Fibroblast of the conjunctiva (primary cell): ENCODE measurements at regions not wholly inside any gene's neighbourhood (a gene's known extent, or its start where the extent isn't known, plus 50 kb on each side); places are given as distances from the start of the nearest gene placed in this dataset.

Experiments
- DNase-seq: peaks from one replicate; pipeline ENCODE4 v3.0.0-alpha.2; 2010; ENCODE audit warnings: low read depth

DNA sequence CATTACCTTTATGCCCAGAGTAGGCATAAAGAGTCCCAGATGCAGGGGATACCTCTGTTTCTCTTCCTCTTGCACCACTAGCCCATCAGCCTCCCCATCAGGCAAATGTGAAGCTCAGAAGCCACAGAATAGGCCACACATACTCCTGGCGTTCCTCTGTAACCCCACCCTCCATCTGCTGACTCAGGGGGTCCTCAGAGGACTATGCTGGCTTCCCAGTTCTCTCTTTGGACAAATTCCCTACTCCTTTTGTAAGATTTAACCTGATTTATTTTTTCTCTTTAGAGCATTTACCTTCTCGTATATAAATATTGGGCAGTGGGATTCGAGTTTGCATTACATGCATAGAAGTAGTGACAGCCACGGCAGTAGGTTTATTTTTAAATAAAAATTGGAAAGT lies 262.3 kb upstream of the CADM1 start:
- DNase-seq = no peak

DNA sequence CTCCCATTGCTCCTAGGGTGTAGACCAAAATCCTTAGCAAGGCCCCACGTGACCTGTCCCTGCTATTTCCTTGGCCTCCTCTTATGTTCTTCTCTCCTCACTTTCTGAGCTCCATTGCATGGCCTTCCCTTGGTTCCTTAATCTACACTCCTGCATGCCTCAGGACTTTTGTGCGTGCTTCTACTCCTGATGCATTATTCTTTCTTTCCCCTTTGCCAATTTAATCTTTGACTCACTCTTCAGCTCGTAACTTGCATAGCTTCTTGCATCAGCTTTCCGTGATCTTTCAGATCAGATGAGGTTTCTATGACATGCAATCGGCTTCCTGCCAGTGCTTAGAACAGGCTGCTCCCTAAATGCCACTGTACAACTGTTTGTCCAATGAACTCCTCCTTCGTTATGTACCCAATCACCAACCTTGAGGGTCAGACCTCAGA lies 261.6 kb upstream of the CADM1 start:
- no peak for DNase-seq

GRCh38 chr11:115764176-115764575 lies 260.0 kb upstream of the CADM1 start:
- no peak for DNase-seq

GRCh38 chr11:115761817-115762216 lies 257.6 kb upstream of the CADM1 start:
- no peak for DNase-seq

GRCh38 chr11:115761348-115761747 lies 257.1 kb upstream of the CADM1 start:
- no peak for DNase-seq

GRCh38 chr11:115760461-115761320 lies 256.5 kb upstream of the CADM1 start:
- DNase-seq = no peak

DNA sequence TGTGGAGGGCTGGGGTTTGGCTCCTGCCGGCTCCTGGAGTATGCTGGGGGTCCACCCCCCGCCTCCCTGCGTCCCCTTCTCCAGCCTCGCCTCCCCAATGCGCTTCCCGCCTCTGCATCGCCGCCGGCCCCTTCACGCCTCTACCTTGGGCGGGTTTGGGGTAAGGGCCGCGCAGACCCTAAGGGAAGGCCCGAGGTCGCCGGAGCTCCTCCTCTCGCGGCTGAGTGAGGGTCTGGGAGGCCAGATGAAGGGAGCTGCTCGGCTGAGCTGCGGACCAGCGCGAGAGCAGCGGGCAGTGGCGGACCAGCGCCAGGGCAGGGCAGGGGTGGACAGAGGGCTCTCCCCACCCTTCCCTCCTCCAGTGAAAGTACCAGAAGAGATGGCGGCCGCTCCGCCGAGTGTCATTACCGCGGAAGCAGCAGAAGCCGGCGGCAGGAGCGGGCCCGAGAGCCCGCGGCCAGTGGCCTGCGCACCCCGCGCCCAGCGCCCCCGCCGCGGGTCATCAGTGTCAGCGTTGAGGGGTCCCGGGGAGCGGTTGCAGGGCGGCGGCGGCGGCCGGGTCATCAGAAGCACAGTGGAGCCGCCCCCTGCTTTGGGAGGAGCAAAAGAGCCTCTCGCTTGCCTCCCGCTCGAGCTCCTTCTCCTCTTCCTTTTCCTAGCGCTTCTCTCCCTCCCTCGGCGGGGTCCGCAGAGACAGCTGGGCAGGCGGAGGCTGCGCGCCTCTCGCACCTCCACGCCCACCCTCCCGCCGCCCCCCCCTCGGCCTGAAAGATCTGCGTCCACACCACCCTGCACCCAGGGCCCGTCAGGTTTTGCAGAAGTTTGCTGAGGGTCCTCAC lies 255.6 kb upstream of the CADM1 start:
- DNase-seq = no peak

DNA sequence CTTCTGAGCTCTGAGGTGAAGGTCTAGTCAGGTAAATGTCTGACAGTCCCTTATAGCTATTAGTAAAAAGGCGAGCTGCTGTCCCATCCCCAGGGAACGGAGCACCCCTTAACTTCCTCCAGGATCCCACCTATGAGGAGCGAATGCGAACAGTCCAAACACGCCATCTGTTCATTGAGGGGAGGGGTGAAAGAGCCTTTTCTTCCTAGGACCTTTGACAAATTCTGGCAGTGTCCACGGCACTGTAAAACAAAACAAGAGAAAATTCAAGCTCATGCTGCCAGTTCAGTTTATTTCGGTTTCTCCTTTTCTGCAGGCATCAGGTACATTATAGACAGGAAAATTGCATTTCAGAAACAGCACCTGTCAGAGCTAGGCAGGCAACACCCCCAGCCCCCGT lies 253.8 kb upstream of the CADM1 start:
- no peak for DNase-seq

DNA sequence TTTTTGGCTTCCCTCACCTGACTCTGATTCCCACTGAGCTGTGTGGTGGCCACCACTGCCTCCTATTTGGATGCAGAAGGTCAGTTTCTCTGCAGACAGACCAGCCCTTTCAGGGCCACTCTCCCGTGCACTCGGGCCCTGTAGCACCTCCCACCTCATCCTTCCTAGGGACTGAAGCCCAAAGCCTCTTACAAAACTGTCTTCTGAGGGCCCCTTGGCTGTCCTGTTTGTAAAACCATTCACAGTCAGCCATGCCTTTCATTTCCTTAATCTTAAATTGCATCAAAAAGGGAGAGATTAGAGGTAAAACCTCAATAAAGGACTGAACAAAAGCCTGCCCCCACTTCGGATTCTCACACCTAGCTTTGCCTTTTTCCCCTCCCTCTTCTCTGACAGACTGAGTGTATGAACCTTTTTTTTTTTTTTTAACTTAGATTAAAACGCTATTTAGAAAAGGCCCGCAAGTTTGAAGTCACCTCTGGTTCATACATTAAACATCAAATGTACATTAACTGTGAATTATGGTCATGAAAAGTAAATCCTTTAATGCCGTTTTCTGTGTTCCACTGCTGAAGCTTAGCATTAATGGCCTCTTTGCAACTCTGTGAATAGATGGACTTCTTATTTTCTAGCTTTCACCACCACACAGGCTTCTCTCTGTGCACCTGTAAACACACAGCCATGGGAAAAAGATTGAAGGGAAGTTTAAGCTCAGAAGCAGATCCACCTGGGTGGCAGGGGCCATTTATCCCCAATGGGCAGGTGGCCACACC lies 247.2 kb upstream of the CADM1 start:
- no peak for DNase-seq

- DNase-seq = no peak
Observed at GRCh38 chr11:115745610-115746512, 241.6 kb upstream of the CADM1 start.

DNA sequence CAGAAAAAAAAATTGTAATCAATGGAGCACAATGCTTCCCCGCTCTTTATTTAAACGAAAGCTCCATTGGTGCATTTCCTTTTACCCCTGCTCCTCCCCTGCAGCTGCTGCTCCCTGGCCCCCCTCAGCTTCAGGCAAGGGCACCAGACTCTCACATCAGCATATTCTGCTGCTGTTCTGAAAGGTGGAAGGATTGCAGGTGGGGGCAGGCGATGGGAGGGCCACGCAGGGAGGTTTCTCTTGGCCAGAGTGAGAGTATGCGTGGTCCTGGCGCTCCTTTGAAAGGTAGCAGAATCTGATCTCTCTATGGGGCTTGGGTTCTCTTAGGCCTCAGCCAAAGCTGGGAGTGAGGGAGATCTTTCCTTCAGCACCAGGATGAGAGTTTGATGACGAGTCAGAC lies 240.9 kb upstream of the CADM1 start:
- DNase-seq = no peak

DNA sequence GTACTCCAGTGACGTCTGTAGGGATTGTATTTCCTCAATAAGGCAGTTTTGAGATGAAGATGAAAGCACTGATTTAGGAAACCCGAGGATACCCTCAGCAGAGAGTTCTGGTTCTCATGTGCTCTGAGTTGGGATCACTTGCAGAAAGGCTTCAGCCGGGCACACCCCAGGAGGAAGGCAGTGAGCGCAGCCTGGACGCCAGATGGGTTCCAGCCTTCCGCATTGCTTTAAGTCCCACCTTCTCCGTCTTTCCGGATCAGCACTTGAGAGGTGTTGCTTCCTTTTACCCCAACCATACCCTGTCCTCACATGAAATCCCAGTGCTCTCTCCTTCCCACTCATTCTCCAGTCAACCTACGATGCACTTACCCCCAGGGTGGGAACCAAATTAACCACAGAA lies 239.5 kb upstream of the CADM1 start:
- no peak for DNase-seq

- no peak for DNase-seq
Observed at GRCh38 chr11:115741376-115742107, 237.3 kb upstream of the CADM1 start.

DNA sequence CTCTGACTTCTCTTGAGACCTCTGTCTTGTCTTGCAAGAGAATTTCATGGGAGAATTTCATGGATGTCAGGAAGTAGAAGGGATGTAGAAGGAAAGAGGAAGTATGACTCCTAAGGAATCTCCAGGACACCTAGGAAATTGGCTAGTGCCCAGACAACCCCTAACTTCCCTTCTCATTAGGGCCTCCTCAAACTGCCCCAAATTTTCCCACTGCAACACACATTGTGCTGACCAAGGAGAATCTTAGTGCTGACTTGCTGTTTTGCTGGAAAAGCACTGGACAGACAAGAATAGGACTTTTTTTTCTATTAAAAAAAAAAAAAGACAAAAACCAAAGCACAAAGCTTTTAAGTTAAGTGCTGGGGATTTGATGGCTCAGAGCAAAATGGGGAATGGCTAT lies 236.1 kb upstream of the CADM1 start:
- DNase-seq = no peak

GRCh38 chr11:115739878-115740277 lies 235.7 kb upstream of the CADM1 start:
- no peak for DNase-seq

DNA sequence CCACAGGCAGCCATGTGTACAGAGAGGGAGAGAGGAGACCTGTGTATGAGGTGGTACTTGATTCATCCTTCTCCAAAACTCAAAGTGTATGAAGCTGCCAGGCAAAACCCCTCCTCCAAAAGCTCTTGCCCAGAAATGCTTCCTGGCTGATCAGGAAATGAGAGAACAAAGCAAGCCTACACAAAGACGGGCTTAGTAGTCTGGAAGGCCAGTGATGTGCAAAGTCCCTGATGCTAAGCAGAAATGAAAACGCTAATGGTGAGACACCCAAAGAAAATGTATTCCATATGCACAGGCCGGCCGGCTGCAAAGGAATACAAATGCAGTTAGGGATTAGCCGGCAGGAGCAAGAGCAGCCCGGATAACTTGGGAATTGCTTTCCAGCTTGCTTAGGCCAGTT lies 234.9 kb upstream of the CADM1 start:
- DNase-seq = no peak

GRCh38 chr11:115737875-115738274 lies 233.7 kb upstream of the CADM1 start:
- no peak for DNase-seq

GRCh38 chr11:115736146-115736545 lies 231.9 kb upstream of the CADM1 start:
- no peak for DNase-seq

DNA sequence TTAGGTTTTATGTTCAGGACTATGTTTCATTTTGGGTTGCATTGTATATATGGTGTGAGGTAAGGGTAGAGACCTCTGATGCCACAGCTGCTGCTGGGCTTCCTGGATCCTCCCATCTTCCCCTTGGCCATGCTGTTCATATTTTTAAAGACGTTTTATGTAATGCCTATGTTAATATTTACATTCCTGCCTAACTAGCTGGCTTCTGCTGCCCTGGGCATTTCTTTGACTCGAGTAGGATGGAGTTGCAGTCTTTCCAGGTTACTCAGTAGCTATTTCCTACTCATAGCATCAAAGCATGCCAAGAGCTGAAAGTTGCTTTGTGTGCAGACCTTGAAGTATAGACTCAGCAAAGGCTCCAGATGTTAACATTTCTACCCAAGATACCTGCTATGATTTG lies 220.5 kb upstream of the CADM1 start:
- DNase-seq = no peak

DNA sequence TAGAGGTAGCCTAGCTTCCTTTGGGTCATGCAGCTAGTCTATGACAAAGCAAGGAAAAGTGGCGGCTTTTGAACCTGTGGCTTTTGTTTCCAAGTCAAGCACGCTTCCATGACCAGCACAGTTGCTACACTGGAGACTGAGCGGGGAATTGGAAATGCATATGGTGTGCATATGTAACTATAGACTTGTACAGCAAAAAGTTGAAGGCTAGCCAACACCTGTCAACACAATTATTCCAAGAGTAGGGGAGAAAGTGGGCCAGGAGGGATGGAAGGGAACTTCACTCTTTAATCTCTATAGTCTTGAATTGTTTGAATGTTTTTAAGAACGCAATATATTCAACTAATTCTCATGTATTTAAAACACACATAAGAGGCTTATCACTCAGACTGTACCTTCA lies 218.5 kb upstream of the CADM1 start:
- DNase-seq = no peak
